ENCODE measurements at regions not wholly inside any gene's neighbourhood (a gene's known extent, or its start where the extent isn't known, plus 50 kb on each side); places are given as distances from the start of the nearest gene placed in this dataset.

DNA sequence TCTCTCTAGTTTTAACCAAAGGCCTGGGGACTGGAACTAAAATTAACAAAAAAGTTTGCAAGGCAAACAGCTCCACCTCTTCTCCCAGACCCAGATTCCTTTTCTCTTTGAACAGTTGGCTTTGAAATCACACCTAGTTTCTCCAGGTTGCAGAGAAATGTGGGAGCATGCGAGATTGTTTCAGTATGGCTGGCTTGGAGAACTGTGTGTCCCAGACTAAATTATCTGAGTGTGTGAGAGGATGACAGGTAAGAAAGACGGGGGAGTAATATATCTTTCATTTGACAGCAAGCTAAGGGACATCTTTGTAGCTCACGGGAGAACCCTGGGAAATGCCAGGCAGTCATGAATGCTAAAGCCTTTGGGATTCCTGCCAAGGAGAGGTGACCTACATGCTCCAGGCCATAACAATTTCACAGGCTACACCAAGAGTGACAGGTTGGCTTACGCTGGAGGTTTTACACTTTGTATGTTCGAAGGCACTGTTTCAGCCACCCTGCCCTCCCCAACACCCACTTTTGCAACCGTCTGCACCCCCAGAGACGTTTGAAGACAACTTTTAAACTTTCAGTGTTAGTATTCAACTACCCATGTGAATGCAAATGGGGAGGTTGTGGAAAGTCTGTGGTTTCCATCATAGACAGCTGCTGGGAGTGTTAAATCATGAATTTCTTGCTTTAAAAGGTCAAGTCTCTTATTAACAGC lies 109.3 kb upstream of the SNX19 start:
- H3K27ac Mint-ChIP-seq = no peak overlapping the region
- no CpG with 5 or more reads among the region's 7 CpGs for WGBS (ENCODE audit: extremely low coverage, insufficient read length, low lambda C conversion rate)
- no peak overlapping the region for H2AK5ac ChIP-seq (ENCODE audit: insufficient read length, low read length)
- no peaks in the 10 kb centered on the region for H3K27me3 ChIP-seq (ENCODE audit: insufficient read depth, low read length)
- TF ChIP-seq CTCF (conservative IDR thresholded peaks at IDR 0.05) = no peak
- no peaks in the 10 kb centered on the region for H3K4me1 Mint-ChIP-seq
- H3K14ac ChIP-seq (ENCODE audit: insufficient read depth, low read length) = no peak overlapping the region
- no peak overlapping the region for H4K5ac ChIP-seq (ENCODE audit: insufficient read length, low read depth, low read length)
- H3K23ac ChIP-seq (ENCODE audit: insufficient read length, low read depth, low read length) = no peak overlapping the region
- H2BK120ac ChIP-seq (ENCODE audit: low read depth, low read length, poor library complexity, severe bottlenecking) = no peak overlapping the region
- no peak overlapping the region for H4K8ac ChIP-seq (replicated peaks; ENCODE audit: insufficient read length, low read depth, low read length)
- H2BK5ac ChIP-seq (ENCODE audit: insufficient read length, low read length) = no peak overlapping the region
- H3K27me3 Mint-ChIP-seq (ENCODE audit: low read depth) = no peaks in the 10 kb centered on the region
- no peaks in the 10 kb centered on the region for H4K20me1 ChIP-seq (ENCODE audit: control insufficient read depth, insufficient read depth, insufficient read length)
- H2BK20ac ChIP-seq (ENCODE audit: low read depth, low read length, poor library complexity, severe bottlenecking) = no peak overlapping the region
- no peak overlapping the region for H3K4me3 Mint-ChIP-seq
- no peak overlapping the region for H3K56ac ChIP-seq (ENCODE audit: insufficient read length, low read depth, low read length)
- no peak overlapping the region for H2AFZ ChIP-seq (ENCODE audit: low read length)
- no peaks in the 10 kb centered on the region for H3K79me2 ChIP-seq (ENCODE audit: insufficient read depth, low read length)
- H3K9me3 Mint-ChIP-seq = peaks cover 0 to 3% of the 10 kb centered on the region in 2 experiments; a peak in 1 of 5 replicates
- H3K27ac ChIP-seq (ENCODE audit: insufficient read length, low read depth, low read length) = no peak overlapping the region
- H3T11ph ChIP-seq (ENCODE audit: low read length) = no peak overlapping the region
- no peaks in the 10 kb centered on the region; a peak in 1 of 7 replicates for H3K36me3 Mint-ChIP-seq (ENCODE audit: insufficient read depth in 1 of 3, low read depth in 3 of 3)
- H3K4me2 ChIP-seq (ENCODE audit: insufficient read depth, insufficient read length, low read length) = no peak overlapping the region
- H4K91ac ChIP-seq (ENCODE audit: insufficient read length, low read depth, low read length) = no peak overlapping the region
- no peak overlapping the region for H3K4ac ChIP-seq (ENCODE audit: low read depth, low read length)
- no peak overlapping the region for H3K18ac ChIP-seq (ENCODE audit: insufficient read length, low read depth, low read length)
- no peaks in the 10 kb centered on the region for H3K4me1 ChIP-seq (ENCODE audit: insufficient read depth, low read length)
- no peak overlapping the region for H3K9ac ChIP-seq (ENCODE audit: extremely low read depth, insufficient read length, low read length)
- H3K9me3 ChIP-seq (ENCODE audit: control insufficient read depth, low read depth, low read length) = no peaks in the 10 kb centered on the region
- no peak overlapping the region for H2BK12ac ChIP-seq (ENCODE audit: insufficient read length, low read depth, low read length)
- DNase-seq = no peak
- H3K79me1 ChIP-seq (ENCODE audit: insufficient read depth, low read depth, low read length, poor library complexity, severe bottlenecking) = no peaks in the 10 kb centered on the region
- no peak overlapping the region for H2BK15ac ChIP-seq (ENCODE audit: low read depth, low read length)
- no peaks in the 10 kb centered on the region for H3K23me2 ChIP-seq (ENCODE audit: insufficient read length, low read depth, low read length, poor library complexity, severe bottlenecking)

All from H9 (cell line).